GM12873 (cell line): ENCODE measurements at regions not wholly inside any gene's neighbourhood (a gene's known extent, or its start where the extent isn't known, plus 50 kb on each side); places are given as distances from the start of the nearest gene placed in this dataset.

Experiments
- TF ChIP-seq, protein P1 (sequence below): IDR thresholded peaks from 2 replicates; pipeline ENCODE4 v1.5.1; 2012; ENCODE audit warnings: low read depth, mild to moderate bottlenecking, moderate library complexity, low read length, control low read depth; ENCODE audit not compliant: insufficient read depth; ENCODE audit errors: missing control alignments

DNA sequence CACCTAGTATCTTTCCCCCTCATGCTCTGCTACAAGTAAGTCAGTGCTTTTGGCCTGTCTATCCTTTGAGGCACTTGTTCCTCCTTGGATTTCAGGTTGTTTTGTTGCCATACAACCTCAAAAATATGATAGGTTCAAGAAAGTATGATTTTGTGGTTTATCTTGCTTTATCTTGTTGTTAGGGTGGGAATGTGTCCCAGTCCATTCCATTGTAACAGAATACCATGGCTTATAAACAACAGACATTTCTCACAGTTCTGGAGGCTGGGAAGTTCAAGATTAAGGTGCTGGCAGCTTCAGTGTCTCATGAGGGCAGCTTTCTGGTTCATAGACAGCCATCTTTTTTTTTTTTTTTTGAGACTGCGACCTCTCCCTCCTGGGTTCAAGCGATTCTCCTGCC, 72.1 kb downstream of the TMEM270 start:
- TF ChIP-seq, protein P1, sequence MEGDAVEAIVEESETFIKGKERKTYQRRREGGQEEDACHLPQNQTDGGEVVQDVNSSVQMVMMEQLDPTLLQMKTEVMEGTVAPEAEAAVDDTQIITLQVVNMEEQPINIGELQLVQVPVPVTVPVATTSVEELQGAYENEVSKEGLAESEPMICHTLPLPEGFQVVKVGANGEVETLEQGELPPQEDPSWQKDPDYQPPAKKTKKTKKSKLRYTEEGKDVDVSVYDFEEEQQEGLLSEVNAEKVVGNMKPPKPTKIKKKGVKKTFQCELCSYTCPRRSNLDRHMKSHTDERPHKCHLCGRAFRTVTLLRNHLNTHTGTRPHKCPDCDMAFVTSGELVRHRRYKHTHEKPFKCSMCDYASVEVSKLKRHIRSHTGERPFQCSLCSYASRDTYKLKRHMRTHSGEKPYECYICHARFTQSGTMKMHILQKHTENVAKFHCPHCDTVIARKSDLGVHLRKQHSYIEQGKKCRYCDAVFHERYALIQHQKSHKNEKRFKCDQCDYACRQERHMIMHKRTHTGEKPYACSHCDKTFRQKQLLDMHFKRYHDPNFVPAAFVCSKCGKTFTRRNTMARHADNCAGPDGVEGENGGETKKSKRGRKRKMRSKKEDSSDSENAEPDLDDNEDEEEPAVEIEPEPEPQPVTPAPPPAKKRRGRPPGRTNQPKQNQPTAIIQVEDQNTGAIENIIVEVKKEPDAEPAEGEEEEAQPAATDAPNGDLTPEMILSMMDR, result no peak

DNA sequence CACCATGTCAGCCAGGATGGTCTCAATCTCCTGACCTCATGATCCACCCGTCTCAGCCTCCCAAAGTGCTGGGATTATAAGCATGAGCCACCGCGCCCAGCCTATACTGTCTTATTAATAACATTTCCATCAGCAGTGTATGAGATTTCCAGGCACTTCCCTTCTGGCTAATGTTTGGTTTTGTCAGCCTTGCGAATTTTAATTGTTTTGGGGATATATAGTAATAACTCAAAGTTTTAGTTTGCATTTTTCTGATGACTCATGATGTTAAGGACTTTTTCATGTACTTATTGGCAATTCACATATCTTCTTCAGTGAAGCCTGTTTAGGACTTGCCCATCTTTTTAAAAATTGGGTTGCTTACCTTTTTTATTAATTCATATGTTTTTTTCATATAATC, 76.0 kb downstream of the TMEM270 start:
- TF ChIP-seq, protein P1, result no peak

DNA sequence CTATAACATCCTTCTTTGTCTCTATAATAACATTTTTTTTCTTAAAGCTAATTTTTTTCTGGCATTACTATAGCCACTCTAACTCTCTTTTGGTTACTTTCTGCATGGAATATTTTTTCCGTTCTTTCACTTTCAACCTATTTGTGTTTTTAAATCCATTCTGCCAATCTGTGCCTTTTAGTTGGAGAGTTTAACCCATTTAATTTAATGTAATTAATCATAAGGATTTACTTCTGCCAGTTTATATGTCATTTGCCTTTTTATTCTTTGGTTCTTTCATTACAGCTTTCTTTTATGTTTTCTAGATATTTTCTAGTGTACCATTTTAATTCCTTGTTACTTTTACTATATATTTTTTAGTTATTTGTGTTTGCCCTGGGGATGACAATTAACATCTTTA, 78.6 kb downstream of the TMEM270 start:
- TF ChIP-seq, protein P1, result no peak

DNA sequence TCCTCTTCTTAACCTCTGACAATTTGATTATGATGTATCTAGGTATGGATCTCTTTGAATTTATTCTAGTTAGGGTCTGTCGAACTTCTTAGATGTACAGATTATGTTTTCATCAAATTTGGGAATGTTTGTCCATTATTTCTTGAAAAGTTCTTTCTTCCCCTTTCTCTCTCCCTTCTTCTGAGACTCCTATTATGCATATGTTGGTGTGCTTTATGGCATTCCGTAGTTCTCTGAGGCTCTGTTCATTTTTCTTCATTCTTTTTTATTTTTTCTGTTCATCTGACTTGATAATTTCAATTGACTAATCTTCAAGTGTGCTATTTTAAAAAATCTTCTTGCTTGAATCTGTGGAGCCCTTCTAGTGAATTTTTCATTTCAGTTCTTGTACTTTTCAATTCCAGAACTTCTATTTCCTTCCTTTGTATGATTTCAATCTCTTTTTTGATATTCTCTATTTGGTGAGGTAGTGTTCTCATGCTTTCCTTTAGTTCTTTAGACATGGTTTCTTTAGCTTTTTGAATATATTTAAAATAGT, 79.8 kb downstream of the TMEM270 start:
- TF ChIP-seq, protein P1, result no peak

DNA sequence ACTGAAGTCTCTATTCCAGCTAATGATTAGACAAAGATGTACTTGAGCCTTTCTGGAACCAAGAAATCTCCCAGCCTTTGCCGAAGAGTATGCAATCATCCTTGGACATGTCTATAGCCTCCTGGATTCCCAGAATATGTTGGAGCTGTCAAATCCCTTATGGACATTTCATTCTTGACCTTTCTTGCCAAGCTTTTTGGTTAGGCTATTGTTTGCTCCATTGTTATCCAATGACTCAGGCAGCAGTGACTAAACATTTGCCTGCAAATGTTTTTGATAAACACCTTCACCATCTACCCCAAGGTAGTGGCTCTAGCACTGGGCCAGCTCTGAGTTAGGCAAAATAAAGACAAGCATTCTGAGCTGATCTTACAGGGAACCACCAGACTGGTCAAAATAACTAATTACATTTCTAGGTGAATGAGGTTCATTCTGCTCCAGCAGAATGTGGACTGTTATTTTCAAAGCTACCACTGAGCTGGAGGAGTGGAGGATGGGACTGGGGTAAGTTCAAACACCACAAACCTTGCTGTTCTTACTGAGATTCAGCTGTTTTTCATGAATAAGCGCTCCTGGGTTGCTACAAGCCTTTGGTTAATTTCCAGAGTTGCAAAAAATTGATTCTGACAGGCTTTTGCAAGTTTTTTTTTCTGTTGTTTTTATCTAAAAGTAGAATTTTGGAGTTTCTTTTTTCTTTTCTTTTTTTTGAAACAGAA, 81.0 kb downstream of the TMEM270 start:
- TF ChIP-seq, protein P1, result no peak

DNA sequence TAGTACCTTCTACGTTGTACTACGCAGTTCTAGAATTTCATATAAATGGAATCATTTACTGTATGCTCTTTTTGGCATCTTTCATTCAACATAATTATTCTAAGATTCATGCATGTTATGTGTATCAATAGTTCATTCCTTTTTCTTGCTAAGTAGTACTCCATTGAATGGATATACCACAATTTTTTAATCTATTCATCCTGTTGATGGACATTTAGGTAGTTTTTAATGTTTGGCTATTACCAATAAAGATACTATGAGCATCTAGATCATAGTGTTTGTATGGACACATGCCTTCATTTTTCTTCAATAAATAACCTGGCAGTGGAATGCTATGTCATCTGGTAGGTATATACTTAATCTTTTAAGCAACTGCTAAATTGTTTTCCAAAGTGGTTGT, 83.0 kb upstream of the ELN start:
- TF ChIP-seq, protein P1, result no peak

DNA sequence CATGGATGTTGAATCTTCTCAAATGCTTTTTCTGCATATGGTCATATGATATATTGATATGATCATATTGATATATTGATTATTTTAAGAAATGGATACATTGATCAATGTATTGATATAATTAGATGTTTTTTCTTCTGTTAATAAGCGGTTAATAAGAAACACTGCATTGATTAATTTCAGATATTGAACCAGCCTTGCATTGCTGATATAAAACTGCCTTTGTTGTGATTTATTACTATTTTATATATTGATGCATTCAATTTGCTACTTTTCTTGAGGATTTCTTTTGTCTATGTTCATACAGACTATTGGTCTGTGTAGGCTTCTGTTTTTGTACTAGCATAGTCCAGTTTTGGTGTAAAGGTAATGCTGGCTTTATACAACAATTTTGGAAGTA, 79.7 kb upstream of the ELN start:
- TF ChIP-seq, protein P1, result no peak
